MV-4-11 (cell line): ENCODE measurements at regions not wholly inside any gene's neighbourhood (a gene's known extent, or its start where the extent isn't known, plus 50 kb on each side); places are given as distances from the start of the nearest gene placed in this dataset.

ENCODE experiments used
- DNase-seq: peaks from one replicate; lab custom pipeline; 2025; lab: John Stamatoyannopoulos, UW

GRCh38 chr13:74966814-74967424, 515.0 kb downstream of the TBC1D4 start:
- no peak for DNase-seq

DNA sequence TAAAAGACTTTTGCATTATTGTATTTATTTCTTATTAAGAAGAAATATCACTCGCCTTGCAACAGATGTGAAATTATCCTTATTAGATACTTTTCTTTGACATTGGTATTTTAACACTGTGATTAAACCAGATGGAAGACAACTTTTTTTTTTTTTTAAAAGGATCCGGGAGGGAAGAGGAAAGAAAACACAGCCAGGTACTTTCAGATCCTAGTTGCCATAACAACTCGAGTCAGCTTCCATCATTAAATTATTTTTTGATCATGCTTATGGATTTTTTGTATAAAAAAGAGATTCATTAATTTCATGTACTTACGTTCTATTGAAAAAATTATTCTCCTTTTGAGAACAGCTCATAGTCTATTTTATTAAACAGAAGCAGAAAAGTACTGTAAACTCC, 515.7 kb downstream of the TBC1D4 start:
- no peak for DNase-seq

DNA sequence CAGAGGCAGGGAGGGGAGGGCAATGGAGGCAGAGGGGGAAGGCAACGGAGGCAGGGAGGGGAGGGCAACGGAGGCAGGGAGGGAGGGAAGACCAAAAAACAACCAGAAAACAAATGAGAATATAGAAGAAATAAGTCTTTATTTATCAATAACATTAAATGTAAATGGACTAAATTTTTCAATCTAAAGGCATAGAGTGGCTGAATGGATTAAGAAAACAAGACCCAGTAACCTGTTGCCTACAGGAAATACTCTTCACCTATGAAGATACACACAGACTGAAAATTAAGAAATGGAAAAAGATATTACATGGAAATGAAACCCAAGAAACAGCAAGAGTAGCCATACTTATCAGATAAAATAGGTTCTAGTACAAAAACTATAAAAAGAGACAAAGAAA, 536.3 kb downstream of the TBC1D4 start:
- DNase-seq, result no peak

DNA sequence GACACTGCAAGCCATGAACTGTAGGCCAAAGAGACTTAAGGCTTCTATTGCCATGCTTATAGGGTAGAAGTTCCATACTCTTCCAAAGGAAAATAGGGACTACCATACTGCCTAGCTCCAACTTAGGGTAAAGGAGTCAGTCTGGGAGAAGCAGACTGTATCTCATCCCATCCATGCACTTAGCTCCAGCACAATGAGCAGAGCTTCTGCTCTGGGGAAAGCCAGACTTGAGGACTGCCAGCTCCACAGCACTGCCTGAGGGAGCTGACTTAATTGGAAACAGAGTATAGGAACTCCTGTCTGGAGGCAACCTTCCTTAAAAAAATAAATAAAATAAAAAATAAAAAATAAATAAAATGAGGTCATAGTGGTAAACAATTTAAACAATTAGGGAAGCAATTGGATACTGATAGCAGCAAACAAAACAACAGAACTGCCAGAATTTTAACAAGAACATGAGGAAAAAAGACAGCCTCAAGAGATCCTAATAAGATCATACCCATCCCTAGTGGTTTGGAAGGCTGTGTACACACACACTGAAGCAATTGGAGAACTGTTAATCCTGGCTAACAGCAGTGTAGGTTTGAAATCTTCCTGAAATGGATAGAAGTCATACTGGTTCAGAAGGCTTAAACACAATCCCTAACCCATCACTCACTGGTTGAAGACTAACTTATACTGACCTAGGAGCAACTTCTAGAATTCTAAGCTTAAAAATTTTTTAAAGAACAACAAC, 550.1 kb downstream of the TBC1D4 start:
- DNase-seq, result no peak

GRCh38 chr13:74930402-74931165, 551.4 kb downstream of the TBC1D4 start:
- no peak for DNase-seq

- DNase-seq, result no peak
Observed at GRCh38 chr13:74929436-74929835, 552.5 kb downstream of the TBC1D4 start.

DNA sequence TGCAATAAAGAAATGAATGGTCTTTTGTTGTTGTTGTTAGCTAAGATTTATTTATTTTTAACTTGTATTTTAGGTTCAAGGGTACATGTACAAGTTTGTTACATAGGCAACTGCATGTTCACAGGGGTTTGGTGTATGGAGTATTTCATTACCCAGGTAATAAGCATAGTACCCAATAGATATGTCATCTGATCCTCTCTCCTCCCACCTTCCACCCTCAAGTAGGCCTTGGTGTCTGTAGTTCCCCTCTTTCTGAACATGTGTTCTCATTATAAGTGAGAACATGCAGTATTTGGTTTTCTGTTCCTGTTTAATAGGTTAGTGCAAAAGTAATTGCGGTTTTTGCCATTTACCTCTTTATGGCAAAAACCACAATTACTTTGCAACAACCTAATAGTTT, 554.1 kb downstream of the TBC1D4 start:
- DNase-seq, result no peak

- DNase-seq, result no peak
Observed at GRCh38 chr13:74922963-74923362, 559.0 kb downstream of the TBC1D4 start.

- no peak for DNase-seq
Observed at GRCh38 chr13:74921326-74921725, 560.6 kb downstream of the TBC1D4 start.

DNA sequence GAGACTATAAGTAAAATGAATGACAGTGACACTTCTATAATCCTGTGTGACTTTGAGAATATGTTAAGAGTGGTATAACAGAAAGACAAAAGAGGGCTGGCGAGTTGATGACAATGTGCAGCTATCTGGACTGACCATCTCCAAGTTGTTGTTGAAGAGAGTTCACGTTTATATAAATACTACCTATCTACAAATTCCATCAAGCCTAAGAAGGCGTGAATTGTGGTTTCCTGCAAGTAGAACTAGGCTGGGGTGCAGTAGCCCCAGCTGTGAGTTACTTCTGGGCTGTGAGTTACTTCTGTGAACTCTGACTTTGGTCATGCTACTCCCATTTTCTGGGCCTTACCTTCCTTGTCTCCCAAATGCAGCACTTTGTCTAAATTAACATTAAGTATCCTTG, 561.0 kb downstream of the TBC1D4 start:
- DNase-seq, result no peak

- DNase-seq, result no peak
Observed at GRCh38 chr13:74920361-74920760, 561.6 kb downstream of the TBC1D4 start.

DNA sequence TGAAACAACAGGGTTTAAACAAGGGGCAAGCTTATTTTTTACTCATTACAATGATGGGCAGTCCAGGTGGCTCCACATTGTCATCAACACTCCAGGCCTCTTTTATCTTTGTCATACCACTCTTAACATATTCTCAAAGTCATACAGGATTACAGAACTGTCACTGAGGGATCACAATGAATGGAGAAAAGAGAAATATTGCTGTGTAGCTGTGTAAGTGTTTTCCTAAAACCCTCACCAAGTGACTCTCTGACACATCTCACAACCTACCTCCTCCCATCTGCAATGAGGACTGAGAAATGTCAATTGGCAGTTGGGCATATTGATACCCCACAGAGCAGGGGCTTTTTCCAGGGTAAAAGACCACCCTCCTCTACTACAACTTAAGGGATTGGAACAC, 562.1 kb downstream of the TBC1D4 start:
- DNase-seq, result no peak

DNA sequence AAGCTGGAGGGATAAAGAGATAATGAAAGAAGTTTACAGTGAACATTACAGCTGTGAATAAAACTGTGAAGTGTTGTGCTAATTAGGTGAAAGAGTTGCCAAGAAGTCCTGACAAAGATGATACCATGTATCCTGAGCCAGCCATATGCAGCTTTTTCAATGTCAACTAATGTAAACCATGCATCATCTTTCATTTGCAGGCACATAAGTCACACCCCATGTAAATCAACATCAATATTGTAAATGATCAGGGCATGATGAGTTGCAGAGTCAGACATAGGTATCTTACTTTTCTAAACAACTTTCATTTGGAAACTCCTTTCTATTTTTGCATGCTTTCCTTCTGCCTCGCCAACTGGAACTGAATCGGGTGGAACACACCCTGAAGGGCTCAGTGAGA, 569.1 kb downstream of the TBC1D4 start:
- no peak for DNase-seq

GRCh38 chr13:74910415-74910814, 571.6 kb downstream of the TBC1D4 start:
- DNase-seq, result no peak

GRCh38 chr13:74907788-74908187, 574.2 kb downstream of the TBC1D4 start:
- DNase-seq, result no peak

DNA sequence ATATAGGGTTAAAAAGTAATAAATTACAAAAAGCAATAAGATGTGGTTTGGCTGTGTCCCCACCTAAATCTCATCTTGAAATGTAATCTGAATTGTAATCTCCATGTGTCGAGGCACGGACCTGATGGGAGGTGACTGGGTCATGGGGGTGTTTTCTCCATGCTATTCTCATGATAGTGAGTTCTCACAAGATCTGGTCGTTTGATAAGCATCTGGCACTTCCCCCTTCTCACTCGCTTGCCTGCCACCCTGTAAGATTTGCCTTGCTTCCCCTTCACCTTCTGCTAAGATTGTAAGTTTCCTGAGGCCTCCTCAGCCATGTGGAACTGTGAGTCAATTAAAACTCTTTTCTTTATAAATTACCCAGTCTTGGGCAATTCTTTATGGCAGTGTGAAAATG, 577.4 kb downstream of the TBC1D4 start:
- DNase-seq, result no peak

DNA sequence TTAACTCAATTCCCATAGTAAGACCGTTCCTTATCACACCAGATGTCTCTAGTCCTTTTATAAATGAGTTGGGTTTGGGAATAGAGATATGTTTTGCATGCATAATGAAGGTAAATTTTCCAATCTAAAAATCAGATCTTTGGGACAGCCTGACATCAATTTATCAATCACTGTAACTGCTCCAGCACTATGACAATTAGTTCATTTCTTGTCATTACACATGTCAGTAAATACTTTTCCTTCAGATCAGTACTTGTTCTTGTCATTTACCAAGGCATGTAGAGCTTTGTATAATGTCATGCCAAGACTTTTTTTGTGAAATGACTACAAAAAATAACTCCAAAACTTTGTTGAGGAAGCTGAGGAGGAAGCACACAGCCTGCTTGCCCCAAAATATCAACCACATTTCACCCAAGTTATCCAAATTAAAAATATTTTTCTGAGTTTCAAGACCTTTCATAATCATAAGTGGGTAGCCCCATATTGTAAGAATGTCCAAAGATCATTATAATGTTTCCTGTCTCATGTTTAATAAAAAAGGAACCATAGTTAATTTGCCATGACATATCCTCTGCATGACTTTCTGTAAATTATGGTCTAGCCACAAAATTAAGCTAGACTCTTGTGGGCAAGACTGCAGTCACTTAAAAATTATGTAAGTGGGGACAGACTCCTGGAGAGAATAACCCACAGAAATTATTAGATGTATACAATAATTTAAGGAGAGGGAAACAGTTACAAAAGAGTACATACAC, 586.8 kb downstream of the TBC1D4 start:
- peak; percentile 40 for DNase-seq

DNA sequence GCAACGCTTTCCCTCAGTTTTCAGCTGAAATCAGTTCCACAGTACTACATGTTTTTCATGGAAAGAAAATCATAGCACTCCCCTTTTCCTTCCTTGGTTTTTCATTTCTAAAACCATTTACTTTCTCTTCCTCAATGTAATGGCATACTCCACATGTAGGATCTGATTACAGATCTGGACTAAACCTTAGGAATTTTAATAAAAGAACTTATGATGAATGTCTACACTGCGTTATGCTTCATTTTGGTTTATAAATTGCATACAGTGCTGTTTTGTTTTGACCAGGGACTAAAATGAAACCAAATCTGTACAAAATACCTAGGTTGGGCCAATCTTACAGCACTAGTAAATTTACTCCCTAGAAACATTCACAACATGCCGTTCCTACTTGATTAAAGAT, 589.9 kb downstream of the TBC1D4 start:
- DNase-seq, result no peak

GRCh38 chr13:74891610-74892009, 590.4 kb downstream of the TBC1D4 start:
- DNase-seq, result no peak

GRCh38 chr13:74889321-74889720, 592.6 kb downstream of the TBC1D4 start:
- no peak for DNase-seq

GRCh38 chr13:74886502-74886901, 595.5 kb downstream of the TBC1D4 start:
- no peak for DNase-seq

GRCh38 chr13:74883834-74884233, 598.1 kb downstream of the TBC1D4 start:
- no peak for DNase-seq
